ENCODE measurements at regions not wholly inside any gene's neighbourhood (a gene's known extent, or its start where the extent isn't known, plus 50 kb on each side); places are given as distances from the start of the nearest gene placed in this dataset.

DNA sequence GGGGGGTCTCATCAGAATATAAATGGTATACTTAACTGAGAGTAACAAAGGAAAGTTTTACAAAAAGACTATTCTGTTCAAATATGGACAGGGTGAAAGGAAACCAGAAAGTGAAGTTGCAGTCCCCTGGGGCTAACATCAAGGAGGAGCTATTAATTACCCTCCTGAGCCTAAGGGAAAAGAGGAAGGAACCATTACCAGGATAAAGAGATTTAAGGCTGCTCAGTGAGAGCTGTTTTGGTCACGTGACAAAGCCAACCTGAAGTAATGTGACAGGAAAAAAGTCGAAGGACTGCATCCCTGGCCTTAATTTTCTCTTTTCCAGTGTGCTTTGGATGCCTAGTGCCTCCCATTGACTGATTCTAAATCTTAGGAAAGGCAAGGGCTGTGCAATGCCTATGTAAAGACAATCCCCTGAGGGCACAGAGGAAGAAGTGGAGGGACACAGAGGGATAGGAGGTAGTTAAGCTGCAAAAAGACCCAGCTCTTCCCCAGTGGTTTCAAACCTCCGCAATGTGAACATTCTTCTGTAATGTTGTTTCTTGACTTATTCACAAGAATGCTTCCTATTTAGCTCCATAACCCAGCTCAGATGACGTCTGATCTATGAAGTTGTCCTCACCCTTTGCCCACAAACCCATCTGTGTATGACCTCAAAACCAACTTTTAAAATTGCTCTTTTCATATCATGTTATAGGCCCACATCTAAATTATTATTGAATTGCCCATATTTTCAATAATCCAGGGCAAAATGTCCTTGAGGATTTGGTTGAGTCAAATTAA lies 187.7 kb upstream of the DCN start:
- DNase-seq (ENCODE audit: low spot score), result no peak

DNA sequence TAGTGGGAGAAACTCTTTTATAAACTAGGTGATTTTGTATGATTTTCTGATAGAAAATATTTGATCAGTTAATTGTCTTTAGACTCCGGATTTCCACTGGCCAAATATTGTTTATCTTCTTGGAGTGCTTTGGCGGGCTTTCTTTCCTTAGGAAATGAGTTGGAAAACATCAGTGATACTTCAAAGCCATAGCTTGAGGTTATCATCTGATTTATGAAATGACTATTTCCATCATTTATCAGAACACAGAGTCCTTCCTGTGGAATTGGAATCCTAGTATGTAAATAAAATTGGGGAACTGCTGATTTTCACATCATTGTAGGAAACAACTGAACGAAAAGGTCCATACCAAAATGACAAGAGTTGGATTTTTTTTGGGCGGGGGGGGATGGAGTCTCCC lies 186.0 kb upstream of the DCN start:
- no peak for DNase-seq (ENCODE audit: low spot score)

DNA sequence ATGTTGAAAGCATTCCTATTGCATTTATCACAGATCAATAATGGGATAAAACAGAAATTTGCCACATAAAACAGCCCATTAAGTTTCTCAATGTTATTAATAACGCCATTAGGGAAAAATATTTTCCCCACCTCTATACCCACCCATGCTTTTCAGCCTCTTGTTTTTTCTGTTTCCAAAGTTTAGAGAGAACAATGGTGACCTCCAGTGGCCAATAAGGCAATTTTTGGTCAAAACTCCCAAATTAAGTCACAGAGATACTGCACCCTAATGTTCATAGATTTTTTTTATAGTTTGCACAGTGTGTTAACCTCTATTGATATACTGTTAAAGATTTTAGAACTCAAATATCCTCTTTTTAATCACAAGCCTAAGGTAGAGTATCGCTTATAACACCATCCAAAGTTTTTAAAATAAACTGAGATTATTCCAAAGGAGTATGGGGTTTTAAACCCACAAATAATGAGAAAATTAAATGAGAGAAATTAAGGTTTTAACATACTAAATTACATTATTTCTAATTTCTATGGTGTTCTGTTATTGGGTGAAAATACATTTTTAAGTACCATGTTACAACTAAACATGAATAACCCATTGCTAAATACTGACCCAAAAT lies 184.7 kb upstream of the DCN start:
- peak; percentile 53 for DNase-seq (ENCODE audit: low spot score)

DNA sequence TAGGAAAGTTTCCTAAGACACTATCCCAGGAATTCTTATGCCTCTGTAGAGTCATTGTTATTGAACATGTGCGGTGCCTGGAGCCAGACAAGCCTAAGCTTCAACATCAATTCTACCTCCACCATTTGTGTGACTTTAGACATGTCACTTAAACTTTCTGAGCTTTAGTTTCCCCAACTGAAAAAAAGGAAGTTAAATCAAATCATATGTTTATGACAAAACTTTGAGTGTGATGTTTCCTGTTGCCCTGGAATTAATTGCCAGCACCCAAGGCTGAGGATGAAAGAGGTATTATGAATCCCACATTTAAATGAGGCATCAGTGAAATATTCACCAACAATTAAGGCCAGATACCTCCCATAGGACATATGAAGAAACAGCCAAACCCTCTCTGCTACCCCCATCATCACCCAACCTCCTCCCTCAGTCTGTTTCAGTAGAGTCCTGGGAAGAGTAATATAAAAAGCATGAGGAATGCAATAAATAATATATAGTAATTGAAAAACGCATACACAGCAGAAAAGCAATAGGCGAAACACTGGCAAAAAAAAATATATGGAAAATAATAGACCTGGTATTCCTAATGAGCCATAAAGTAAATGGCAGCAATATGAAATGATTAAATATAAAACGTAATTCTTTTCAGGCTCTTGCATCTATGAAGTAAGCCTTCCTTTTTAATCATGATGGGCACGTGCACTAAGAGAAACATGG lies 182.0 kb upstream of the DCN start:
- DNase-seq (ENCODE audit: low spot score), result no peak

DNA sequence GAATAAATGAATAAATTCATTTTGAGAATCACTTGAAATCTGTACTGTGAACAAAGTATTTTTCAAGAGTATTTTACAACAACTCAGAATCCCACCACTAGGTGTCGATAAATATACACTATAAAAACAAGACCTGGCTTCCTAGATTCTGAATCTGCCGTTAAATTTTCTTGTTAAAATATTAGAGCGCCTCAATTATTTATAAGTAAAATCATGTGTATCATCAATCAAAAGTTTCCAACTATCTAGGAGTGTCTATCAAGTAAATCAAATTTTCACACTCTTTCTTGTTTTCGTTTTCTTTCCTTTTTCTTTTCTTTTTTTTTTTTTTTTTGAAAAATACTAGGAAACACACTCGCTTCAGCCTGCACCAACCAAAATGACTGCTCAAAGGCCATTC lies 179.2 kb upstream of the DCN start:
- peak; percentile 56 for DNase-seq (ENCODE audit: low spot score)

DNA sequence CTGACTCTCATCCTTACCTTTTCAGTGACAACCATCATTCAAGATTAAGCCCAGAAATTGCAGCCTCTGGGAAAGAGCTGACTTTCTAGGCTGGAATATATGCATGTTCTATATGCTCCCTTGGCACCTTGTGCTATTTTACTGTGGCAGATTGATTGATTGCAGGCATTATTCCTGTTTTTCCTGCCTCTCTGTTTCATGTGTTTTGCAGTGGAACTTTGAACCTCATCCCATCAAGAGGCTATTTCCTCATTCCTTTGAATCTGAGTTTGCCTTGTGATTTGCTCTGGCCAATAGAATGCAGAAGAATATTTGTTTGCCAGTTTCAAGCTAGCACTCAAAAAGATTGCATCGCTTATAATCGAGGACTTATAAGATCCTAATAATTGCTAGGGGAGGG lies 174.8 kb upstream of the DCN start:
- DNase-seq (ENCODE audit: low spot score), result peak; percentile 50

DNA sequence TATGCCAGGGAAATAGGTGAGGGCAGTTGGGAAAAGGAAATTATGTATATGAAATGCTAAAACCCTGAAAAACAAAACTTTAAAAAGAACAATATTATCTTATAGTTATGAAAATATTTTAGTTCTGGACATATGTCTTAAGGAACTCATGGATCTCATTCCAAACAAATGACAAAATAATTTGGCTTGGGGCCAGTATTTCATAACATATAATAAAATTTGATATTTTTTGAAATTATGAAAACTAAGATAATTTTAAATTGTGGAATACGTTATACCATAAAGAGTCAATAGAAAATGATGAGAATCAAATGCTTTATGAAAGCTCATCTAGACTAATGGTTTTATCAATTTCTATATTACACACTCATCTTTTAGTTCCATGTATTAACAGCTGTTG lies 173.8 kb upstream of the DCN start:
- DNase-seq (ENCODE audit: low spot score), result no peak

DNA sequence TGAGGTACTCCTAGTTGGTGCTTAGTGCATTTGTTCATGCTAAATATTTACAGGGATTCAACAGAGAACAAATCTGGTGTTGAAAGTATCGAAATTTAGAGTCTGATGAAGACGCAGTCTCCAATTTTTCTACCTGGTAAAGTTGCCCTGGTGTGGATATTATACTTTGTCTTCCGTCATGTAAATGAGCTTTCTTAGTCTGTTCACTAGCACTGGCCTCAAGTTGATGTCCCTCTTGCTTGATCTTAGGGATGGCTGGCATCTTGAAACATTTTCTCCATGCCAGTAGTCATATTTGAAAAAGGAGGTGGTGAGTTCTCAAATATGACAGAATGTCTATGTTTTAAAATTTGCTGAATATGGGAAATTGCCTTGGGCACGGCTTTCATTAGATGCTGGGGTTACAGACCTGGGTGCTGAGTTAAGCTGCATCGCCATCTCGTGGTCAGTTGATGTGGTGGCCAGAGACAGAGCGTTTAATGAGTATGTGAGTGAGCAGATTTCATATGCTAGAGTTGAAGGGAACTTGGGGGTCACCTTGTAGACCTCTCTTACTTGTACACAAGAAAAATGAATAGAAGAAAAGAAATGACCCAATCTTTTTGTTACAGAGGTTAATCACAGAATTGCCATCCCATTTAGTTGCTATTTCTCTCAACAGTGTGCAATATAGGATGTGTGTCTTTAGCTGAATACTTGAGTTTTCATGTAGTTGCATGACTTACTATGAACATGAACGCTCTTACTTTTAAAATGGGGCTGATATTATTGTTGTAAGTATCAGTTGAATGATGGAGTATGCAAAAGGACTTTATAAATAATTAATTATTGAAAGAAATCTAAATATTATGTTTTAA lies 172.8 kb upstream of the DCN start:
- DNase-seq (ENCODE audit: low spot score), result peak; percentile 93

DNA sequence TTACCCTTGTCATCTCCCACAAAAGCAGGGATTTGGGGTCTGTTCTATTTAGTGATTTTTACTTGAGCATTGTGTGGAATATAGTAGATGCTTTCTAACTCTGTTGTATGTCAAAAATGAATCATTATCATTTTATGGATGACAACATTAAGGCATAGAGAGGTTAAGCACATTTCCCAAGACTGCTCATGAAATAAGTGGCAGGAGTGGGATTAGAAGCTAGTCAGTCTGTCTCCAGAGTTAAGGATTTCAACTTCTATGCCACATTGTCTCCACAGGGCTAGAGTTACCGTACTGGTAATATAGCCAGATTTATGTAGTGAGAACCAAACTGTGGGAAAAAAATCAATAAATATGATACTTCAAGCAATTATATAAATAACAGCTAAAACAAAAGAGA lies 170.6 kb upstream of the DCN start:
- peak; percentile 73 for DNase-seq (ENCODE audit: low spot score)

DNA sequence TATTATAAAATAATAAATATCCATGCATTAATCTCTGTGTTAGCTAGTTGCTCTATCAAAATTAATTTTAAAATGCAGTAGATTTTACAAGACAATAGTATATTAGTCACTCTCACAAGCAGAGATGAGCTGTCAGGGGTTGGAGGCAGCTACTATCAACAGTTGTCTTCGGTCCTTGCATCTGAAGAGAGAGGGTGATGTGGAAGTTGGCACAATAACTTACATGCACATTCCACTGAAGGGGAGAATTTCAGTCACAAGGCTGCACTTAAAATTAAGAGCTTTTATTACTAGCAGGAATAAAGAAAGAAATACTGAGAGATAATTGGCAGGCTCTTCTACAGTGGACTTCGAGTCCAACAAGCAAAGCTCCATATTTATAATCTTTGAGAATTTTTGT lies 166.9 kb upstream of the DCN start:
- DNase-seq (ENCODE audit: low spot score), result peak; percentile 73

DNA sequence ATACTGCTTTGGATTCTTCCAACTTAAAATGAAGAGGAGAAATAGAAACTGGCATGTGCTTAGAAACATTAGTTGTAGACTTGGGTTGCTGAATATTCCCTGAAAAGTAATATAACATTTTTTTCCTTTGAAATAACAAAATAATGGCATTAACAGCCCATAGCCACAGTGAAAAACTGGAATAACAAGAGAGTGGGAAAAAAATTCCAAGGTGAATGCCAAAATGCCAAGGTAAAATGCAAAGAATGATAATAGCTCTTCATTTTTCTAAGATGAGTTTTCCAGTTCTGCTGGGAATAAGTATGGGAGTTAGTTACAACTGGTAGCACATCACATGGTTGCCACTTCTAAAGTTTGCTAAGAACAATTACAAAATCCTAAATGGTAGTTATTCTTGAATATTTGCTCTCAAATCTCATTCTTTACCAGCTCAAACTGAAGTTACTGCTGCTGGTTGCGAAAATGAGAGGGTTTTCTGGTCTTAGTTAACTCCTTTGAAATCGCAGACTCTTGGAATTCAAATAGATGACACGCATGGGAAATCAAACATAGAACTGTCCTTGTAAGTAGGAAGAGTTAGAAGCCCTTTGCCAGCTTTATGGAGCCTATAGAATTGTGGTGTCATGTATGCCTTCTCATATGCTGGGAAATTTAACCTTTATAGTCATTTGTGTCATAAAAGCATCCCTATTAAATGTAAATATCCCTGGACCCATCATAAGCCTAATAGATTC lies 165.0 kb upstream of the DCN start:
- no peak for DNase-seq (ENCODE audit: low spot score)

DNA sequence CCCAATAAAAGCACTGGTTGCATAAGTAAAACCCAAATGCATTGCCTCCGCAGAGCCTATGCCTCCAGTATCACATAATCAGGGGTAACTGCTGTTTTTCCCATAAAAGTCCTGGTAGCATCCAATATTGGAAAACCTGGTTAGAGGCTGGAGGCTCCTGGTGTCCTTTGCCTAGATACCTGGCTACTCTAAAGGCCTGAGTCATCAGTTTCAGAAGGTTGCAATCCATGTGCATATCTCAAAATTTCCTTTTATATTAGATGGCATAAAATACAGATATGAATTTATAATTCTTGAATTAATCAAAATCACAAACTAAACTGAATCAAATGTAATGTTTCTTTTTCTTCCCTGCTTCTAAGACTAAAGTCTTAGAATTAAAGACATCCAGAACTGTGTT lies 164.2 kb upstream of the DCN start:
- DNase-seq (ENCODE audit: low spot score), result no peak

DNA sequence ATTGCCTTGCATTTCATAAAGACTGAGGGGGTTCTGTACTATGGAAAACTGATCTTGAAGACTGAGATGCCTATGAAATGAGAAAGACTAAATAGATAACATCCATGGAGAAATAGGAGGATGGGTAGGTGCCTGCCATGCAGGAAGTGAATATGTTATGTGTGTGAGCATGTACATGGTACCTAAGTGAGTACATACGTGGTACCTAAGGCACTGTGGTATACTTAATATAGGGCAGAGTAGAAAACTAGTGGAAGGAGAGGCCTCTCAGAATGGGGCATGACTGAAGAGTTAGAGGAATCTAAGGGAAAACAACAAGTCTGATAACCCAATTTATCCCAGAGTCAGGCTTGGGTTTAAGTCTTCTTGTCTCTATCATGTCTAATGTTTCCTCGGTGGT lies 161.8 kb upstream of the DCN start:
- no peak for DNase-seq (ENCODE audit: low spot score)

DNA sequence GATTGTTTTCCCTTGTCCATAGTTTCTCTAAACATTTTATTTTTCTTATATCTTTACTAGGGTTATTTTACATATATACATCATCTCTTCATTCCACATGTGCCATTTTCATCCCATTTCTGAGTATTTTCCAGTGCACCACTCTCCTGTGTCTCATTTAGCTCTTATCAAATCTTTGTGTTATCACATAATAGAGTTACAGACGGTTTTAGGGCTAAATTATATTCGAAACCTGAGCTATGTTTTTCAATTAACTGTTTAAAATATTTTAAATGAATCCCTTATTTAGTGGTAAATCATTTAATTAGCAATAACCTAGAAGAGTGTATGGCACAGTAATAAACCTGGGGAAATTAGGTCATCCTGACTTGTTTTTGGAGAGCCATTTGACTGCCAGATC lies 160.4 kb upstream of the DCN start:
- DNase-seq (ENCODE audit: low spot score), result no peak

DNA sequence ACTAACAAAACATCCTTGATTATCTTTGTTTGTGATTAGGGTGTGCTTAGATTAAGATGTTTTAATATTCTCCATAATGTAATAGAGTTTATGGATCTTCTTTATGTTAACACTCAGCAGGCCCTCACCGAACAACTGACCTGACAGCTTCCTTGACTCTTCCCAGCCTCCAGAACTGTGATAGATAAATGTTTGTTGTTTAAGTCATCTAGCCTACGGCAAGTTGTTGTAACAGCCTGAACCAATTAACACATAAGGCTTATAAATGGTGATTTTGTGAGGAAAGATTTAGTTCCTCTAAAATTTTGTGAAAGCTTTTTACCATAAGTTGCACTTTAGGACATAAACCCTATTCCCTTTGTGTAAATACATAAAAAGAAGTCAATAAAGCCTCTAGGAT lies 156.5 kb upstream of the DCN start:
- no peak for DNase-seq (ENCODE audit: low spot score)

DNA sequence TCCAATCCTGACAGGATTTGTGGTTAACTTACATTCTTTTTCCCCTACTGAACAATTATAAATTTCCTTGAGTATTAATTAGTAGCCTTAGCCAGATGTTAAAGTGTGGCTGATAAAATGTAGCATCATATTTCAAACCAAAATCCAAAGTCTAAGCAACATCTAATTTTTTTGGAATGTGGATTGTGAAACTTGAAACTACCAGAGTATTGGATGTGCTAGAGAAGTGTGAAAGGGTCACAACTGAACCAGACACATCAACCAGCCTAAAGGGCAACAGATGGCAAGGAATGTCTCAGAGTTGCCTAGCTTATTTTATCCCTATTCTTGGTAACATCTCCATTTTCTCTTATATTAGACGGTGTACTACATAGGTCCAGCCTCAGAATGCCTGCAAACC lies 153.1 kb upstream of the DCN start:
- no peak for DNase-seq (ENCODE audit: low spot score)

DNA sequence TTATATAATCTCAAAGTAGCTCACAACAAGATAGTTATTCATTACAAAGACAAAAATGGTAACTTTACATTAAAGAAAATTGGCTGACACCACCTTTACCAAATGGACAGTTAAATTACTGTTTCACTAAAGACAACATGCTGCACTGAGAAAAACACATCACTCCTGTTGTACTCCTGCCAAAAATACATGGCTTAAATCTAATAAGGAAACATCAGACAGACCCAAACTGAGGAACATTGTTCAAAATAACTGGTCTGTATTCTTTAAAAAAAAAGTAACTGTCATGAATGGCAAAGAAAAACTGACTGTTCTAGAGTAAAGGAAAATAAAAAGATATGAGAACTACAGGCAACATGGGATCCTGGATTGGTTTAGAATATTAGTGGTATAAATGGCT lies 151.3 kb upstream of the DCN start:
- DNase-seq (ENCODE audit: low spot score), result no peak

DNA sequence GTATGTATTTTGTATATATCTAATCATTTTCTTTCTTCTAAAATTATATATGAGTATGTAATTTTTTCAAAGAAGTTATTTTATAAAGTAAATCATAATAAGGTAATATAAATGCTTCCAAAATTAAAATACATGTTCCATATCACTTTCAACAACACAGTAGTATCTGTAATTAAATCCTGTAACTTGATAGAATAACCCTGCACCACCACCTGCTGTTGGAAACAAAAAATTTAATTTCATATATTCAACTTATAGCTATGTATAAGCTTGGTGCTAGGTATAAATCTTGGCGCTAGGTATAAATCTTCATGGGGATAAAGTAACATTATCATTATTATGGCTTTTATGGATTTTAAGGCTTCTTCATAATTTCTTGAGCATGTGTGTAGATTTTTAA lies 149.7 kb upstream of the DCN start:
- DNase-seq (ENCODE audit: low spot score), result peak; percentile 73

DNA sequence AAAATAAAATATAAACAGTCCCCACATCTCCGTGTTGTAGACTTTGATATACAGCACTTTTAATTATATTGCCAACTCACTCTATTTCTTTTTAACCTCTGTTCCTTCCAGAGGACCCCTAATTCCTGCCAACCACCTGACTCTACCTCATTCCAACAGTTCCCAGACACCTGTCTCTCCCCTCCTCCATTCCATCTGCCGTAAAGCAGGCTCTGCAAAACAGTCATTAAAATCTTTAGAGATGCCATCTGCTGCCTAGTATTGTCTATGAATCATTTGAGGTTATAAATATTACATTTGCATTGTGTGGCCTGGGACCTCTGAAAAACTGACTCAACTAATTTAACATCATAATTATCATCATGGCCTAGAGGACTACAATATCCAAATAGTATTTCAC lies 148.8 kb upstream of the DCN start:
- DNase-seq (ENCODE audit: low spot score), result no peak

DNA sequence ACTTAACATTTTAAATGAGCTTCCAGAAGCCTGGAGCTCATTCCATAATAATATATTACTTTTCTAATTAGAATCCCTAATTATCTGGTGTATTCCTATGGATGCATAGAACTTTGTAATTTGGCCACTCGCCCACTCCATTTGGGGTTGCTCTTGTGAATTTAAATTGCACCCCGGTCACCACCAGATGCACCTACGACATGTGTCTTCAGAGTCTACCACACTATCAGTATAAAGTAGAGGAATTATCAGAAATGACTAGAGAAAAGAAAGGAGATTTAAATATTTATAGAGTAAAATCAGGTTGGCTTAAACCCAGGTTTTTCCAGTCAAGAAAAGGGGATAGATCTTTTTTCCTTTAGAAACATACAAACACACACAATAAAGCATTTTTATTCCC lies 145.8 kb upstream of the DCN start:
- DNase-seq (ENCODE audit: low spot score), result no peak

DNA sequence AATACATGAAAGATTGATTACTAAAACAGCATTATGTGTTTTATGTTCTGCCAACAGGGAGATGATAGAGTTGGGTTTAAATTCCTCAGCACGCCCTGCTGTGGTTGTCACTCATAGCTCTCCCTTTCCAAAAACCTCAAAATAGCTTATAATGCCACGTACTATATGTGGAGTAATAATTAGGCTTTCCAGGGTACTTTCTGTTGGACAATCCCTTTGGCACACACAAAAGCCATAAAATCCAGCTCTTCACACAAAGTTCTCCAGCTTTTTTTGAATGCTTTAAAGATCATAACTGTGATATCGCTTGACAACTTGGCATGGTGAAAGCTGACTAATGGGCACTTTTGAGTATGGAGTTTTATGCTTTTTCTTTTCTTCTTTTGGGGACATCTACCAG lies 145.3 kb upstream of the DCN start:
- DNase-seq (ENCODE audit: low spot score), result peak; percentile 91
